ENCODE measurements at regions not wholly inside any gene's neighbourhood (a gene's known extent, or its start where the extent isn't known, plus 50 kb on each side); places are given as distances from the start of the nearest gene placed in this dataset.
A peak's percentile ranks its signal among the peaks of the same experiment; 100 is the strongest.

DNA sequence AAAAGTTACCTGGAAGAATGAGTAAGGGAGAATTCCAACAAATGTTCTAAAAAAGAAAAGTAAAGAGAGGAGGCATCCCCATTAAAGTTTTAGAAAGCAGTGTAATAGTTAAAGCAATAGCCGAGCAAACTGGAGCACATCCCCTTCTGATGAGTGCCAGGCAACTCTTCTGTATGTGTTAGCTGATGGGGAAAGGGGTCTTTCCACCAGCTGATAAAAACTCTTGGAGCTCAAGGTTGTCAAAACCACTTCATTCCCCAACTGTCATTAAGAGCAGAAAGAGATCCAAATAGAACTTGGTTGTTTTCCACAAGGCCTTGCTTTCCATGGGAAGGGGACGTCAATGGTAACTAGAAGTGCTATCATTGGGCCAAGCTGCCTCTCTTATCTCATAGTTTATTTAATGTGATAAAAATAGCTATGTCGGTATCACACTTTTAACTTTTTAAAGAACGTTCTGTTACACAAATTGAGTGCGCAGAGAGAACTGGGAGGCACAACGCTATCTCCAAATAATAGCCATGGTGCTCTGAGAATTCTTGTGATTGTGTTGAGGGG is 116.9 kb downstream of the POLR2M start:
- no peak for DNase-seq (ENCODE audit: low read depth in 3 of 3)

DNA sequence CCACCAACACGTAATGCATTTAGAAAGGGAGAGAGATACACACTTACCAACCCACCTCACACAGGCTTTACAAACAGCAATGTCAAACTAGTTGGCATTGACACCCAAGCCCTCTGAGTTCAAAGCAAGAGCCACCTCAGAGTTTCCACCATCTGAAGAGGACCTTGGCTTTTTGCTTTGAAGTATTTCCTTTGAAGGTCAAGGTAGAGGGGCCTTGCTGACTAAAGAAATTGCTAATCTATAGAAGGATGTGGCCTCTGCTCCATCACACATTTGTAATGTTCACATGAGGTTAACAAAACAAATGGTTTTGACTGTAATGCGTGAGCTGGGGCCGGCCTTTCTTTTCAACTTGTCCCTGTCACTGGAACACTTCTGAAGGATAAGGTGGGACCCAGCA is 117.7 kb downstream of the POLR2M start:
- DNase-seq (ENCODE audit: low read depth in 3 of 3): no peak

DNA sequence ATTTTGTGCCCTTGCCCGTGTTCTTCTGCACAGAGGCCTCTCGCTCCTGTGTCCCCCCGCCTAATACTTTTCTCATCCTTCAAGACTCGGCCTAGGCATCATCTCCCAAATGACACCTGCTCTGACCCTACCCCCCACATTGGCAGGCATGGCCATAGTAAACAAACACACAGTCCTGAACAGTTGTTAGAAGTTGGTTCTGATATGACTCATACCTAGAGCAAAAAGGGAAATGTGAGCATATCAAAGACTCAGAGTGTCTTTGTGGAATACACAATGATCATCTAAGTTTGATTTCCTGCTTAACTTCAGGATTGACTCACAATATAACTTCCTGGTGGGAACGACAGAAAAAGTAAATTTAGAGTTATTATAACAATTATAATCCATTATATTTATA is 120.5 kb downstream of the POLR2M start:
- no peak for DNase-seq (ENCODE audit: low read depth in 3 of 3)

DNA sequence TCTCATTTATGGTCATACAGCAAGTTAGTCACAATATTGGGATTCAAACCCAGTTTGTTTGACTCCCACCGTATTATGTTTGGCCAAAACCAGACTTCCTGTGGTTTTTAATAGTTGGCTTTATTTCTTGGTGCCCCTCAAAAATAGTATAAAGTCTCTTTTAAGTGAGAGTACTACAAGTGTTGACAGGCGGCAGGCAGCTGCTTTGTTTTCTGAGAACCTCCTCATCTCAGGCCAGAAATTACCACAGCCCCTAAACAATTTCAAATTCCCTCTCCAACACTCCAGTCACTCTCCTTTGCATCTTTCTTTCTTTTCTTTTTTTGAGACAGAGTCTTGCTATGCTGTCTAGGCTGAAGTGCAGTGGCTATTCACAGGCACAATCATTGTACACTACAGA is 121.5 kb downstream of the POLR2M start:
- DNase-seq (ENCODE audit: low read depth in 3 of 3): no peak

DNA sequence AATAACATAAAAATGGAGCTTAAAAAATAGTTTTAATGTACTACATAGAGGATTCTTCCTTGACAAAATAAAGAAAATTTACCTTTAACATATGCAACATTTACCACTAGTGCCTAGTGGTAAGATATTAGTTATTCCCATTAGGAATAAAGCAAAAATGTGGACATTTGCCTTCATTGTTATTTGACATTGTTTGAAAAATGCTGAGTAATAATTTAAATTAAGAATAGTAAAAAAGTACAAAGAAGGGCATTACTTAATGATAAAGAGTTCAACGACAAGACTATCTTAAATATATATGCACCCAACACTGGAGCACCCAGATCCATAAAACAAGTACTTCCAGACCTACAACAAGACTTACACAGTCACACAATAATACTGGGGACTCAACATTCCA is 125.7 kb downstream of the POLR2M start:
- no peak for DNase-seq (ENCODE audit: low read depth in 3 of 3)

DNA sequence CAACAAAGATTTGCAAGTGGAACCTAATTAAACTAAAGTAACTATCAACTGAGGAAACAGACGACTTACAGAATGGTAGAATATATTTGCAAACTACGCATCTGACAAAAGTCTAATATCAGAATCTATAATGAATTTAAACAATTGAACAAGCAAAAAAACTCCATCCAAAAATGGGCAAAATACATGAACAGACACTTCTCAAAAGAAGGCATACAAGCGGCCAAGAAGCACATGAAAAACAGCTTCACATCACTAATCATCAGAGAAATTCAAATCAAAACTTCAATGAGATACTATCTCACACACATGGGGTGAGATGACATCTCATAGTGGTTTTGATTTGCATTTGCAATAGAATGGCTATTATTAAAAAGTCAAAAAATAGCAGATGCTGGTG is 128.6 kb downstream of the POLR2M start:
- no peak for DNase-seq (ENCODE audit: low read depth in 3 of 3)

DNA sequence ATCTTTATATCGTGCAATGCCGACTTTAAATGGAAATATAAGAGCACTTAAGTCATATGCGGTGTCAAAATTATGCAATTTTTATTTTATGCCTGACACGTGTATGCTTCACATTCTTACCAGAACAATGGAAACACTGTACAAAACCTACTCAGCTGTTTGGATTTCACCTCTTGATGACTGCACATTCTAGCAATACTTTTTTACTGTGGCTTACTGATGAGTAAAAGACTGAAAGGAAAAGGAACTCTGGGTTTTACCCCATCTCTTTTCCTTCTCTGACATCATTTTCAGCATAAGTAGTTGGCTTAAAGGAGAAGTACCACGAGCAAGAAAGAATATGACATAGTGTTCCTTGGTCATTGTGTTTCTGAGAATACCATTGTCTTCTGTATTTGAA is 142.8 kb downstream of the POLR2M start:
- DNase-seq (ENCODE audit: low read depth in 3 of 3): no peak

DNA sequence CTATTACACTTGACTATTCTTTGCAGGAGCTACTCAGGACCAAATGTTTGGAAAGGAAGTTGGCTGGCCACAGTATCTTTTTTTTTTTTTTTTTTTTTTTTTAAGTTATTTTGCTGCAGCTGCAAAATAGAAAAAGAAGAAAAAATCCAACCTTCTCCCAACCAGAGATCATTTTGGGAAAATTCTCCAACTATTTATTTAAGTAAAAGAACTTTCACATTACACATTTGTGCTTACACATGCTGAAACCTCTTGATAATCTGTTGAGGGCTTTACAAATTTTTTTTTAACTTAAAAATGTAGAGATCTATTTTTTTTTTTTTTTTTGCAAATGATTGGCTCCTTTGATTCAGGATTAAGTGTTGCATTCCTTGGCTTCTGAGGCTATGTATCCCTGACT is 148.0 kb downstream of the POLR2M start:
- DNase-seq (ENCODE audit: low read depth in 3 of 3): no peak

DNA sequence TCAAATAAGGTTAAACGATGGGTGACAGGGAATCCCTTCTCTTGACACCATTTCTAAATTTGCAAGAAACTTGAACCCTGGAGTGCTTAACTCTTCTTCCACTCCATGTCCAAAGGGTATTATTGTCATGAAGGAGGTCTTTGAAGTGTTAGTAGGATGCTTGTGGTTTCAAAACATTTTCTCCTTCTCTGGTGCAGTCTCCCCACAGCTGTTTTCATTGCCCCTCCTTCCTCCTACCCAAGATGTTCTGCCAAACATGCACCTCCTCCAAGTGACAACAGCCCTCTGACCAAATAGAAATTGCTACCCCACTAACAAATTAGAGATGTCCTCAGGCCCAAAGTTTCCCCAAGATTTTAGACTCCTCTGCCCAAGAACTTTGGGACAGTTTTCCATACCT is 151.4 kb downstream of the POLR2M start:
- DNase-seq (ENCODE audit: low read depth in 3 of 3): no peak

DNA sequence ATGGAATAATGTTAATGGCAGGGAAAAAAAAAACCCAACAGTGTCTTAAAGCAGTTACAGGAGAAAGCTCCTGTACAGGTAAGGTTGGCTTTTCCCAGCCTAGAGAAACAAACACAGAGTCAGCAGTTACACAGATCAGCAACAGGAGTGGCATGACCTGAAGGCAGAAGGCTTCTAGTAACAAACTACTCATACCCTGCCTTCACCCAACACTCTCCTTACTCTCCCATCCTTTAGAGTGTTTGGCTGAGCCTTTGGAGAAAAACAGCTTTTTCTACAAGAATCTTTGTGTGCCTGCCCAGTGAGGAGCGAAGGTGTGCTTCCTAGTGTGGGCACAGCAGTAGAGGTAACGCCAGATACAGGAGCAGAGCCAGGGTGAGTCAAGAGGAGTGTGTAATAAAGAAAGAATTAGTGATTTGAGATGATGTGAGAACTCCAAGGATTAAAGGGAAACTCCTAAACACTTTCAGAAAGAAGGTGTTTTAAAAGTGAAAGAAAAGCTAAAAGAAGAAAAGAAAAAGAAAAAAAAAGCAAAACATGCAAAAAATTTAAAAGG is 152.7 kb downstream of the POLR2M start:
- DNase-seq (ENCODE audit: low read depth in 3 of 3): no peak

DNA sequence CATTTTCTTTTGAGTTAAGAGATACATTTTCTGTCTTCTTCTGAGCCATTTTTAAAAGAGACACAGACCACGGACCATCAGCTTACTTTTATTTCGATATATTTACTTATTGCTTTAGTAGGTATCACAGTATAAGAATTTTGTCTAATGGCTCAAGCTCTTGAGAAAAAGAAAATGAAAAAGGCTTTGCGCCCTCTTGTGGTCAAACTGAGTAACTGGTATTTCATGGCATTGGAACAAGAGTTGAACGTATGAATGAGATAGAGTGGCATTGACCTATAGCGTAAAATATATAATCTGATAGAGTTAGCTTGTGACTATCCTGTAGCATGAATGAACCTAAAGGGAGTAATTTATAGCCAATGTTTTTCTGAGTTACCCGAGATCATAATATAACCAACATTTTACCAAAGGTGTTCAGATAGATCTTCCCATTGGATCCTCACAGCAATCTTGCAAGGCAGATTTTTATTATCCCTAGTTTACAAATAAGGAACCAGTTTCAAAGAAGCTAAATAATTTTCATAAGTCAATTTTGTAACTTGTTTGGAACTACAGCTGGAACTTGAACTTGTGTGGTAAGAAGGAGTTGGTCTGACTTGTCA is 154.6 kb downstream of the POLR2M start:
- DNase-seq (ENCODE audit: low read depth in 3 of 3): peak in 1 of 3 experiments; percentile 20

DNA sequence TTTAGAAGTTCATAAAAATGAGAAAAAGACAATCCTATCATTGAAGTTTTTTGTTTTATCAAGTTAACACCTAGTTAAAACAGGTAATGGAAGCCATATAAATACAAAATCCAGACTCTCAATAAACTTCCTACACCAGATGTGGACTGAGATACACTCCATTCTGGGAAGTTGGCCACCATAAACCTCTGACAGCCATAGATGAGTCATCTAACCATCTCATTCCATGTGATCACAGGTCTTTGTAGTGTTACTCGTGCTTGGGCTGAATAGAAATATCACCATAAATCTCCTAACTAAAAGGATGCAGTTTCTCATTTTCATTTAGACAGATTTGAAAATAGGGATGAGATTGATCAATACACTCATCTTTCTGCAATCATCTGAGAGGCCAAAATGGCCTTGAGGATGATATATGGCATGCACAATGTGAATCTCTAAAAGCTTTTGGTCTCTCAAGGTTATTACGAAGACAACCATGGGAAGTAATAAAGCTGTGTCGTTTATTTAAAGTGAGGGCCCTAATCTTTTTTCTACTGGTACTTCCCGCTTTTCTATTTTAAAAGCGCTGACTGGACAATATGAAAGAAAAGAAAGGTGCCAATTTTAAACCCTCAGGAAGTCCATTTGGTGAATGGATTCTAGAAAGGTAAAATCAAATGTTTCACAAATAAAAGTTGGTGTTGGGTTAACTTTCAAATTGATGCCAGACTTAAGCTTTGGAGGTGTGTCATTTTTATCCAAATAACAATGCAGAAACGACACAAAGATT is 155.5 kb downstream of the POLR2M start:
- no peak for DNase-seq (ENCODE audit: low read depth in 3 of 3)

DNA sequence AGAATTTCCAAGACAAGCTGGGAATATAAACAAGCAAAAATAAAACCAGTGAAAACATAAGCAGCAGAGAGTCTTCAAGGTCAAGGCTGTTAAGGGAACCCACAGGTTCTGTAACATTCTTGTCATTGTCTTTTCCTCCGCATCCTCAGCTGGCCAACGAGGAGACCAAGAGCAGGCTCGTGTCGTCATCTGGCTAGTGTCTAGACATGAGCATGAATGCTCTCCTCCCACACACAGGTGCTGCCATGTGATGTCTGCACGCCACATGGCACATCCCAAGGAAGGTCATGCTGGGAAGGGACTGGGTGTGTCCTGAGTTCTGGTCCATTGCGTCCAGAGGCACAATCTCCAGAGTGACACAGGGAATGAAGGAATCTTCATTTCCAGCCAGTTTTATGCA is 156.2 kb downstream of the POLR2M start:
- no peak for DNase-seq (ENCODE audit: low read depth in 3 of 3)

DNA sequence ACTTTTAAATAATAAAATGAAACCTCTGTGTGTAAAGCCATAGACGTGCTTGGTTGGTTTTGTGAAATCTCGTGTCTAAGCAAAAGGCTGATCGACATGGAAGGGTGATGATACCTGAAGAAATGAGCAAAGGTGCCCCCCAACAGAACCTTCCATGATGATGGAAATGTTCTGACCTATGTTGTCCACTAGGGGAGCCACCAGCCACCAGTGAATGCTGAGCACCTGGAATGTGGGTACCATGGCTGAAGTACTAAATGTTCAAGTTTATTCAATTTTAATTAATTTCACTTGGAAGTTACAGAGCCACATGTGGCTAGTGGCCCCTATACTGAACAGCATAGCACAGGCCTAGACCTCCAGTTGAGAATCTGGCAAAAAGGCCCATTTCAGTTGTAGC is 158.8 kb downstream of the POLR2M start:
- DNase-seq (ENCODE audit: low read depth in 3 of 3): no peak

DNA sequence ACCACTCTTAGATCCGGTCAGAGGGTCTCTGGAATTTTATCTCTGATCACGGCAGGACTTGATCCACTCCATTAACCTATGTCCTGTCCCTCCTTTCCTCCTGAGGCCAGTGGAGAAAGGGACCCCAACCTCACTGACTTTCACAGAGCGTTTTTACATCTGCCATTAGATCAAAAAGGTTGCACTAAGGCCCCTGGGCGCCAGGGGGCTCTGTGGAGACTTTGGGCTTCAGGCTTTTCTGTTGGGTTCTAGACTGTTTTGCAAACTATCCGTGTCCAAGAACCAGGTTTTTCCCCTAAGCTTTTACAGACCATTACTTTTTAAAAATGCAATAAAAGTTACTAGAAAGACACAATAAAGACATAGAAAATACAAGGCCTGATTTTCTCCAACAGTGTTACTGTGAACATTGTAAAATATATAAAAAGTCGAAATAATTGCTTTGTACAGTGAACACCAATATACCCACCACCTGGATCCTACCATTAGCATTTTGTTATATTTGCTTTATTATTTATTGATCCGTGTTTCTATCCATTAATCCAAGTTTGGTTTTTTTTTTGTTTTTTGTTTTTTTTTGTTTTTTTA is 159.7 kb downstream of the POLR2M start:
- DNase-seq (ENCODE audit: low read depth in 3 of 3): peak; percentile 12 to 54 (median 27)

DNA sequence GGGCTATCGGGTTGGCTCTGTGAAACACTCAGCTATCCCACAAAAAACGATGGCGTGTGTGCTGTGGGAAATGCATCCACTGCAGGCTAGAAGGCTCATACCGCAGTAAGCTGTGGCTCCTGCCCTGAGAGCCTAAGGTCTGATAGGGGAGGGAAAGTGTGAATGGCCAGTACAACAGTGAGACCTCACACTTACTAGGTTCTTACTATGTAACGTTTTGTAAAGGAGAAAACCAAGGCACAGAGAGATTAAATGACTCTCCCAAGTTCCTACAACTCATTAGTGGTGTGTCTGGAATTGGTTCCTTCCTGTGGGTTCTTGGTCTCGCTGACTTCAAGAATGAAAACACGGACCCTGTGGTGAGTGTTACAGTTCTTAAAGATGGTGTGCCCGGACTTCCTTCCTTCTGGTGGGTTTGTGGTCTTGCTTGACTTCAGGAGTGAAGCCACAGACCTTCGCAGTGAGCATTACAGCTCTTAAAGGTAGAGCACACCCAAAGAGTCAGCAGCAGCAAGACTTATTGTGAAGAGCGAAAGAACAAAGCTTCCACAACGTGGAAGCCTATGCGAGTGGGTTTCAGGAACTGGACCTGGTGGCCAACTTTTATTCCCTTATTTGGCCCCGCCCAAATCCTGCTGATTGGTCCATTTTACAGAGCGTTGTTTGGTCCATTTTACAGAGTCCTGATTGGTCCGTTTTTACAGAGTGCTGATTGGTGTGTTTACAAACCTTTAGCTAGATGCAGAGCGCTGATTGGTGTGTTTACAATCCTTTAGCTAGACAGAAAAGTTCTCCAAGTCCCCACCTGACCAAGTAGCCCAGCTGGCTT is 161.7 kb downstream of the POLR2M start:
- no peak for DNase-seq (ENCODE audit: low read depth in 3 of 3)

DNA sequence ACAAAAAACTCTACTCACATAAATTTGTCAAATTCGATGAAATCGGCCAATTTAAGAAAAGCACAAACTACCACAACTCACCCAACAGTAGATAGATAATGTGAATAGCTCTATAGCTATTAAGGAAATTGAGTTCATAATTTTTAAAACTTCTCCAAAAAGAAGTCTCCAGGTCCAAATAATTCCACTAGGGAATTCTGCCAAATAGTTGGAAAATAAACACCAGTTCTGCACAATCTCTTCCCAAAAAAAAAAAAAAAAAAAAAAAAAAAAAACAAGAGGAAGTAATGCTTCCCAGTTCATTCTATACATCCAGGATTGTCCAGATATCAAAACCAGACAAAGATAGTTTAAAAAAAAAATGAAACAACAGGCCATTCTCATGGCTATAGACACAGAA is 164.2 kb downstream of the POLR2M start:
- no peak for DNase-seq (ENCODE audit: low read depth in 3 of 3)

DNA sequence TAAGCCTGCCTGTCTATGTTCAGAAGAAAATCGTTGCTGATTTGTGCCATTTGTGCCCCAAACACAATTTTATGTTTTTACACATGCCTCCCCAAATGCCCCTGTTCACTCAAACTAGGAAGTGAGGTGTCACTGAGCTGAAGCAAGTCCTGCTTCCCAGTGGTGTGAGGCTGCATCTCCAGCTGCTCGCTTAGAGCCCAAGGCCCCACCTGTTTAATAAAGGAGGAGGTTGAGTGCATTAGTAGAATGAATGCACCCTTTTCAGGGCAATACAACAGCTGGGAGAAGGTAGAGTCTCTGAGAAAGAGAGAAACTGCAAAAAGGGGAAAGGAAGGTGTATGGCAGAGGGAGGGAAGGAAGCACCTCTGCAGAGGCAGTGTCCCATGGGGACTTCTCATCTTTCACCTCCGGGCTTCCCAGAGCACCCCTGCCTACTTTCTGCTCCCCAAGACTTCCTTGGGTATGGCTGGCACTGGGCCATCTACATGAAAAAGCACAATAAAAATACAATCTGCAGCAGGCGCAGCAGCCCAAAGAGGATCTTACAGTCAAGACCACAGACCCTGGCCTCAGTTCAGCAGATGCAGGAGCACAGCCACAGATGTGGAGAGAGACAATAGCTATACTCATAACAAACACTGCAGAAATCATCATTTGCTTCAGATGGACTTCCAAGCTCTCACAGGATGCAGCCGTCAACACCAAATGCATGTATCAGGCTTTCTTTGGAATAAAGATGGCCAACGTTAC is 165.9 kb downstream of the POLR2M start:
- no peak for DNase-seq (ENCODE audit: low read depth in 3 of 3)

DNA sequence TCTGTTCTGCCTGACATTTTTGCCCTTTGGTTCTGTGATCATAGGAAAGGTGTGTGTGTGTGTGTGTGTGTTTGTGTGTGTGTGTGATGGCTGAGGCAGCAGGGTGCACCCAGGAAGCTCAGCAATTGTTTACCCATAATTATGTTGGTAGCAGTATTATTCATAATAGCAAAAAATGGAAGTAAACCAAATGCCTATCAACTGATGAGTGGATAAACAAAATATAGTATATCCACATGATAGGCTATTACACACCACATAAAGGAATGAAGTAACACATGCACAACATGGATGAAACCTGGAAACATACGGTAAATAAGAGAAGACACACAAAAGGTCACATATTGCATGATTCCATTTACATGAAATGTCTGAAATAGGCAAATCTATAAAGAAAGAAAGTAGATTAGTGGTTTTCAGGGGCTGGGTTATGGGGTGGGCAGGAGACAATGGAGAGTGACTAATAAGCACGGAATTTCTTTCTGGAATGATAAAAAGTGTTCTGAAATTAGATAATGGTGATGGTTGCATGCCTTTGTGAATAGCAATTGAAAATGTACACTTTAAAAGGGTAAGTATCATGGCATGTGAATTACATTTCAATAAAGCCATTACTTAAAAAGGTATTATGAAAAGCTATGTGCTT is 167.2 kb downstream of the POLR2M start:
- no peak for DNase-seq (ENCODE audit: low read depth in 3 of 3)

DNA sequence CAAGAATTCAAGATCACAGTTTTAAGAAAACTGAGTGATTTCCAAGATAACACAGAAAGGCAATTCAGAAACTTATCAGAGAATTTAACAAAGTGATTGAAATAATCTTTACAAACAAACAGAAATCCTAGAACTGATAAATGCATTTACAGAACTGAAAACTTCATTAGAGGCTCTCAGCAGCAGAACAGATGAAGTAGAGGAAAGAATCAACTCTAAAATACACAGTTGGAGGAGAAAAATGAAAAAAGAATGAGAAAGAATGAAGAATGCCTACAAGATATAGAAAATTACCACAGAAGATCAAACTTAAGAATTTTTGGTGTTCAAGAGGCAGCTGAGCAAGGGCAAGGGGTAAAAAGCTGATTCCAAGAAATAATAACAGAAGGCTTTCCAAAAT is 168.8 kb downstream of the POLR2M start:
- no peak for DNase-seq (ENCODE audit: low read depth in 3 of 3)

DNA sequence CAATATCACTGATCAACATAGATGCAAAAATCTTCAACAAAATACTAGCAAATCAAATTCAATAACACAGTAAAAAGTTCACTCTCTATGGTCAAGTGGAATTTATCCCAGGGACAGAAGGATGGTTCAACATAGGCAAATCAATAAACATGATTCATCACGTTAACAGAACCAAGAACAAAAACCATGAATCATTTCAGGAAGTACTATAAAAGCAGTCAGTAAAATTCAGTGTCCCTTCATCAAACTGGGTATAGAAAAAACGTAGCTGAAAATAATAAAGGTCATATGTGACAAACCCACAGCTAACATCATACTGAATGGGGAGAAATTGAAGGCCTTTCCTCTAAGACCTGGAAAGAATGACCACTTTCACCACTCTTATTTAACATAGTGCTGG is 172.1 kb downstream of the POLR2M start:
- no peak for DNase-seq (ENCODE audit: low read depth in 3 of 3)

Measured in stimulated activated CD4-positive, alpha-beta T cell treated with anti-CD3 and anti-CD28 coated beads, TNF-alpha, amount 100 ng/mL, for 24 hours (primary cell).